Fibroblast of skin of back (primary cell): ENCODE measurements at regions not wholly inside any gene's neighbourhood (a gene's known extent, or its start where the extent isn't known, plus 50 kb on each side); places are given as distances from the start of the nearest gene placed in this dataset.
A peak's percentile ranks its signal among the peaks of the same experiment; 100 is the strongest.

Experiments
- DNase-seq: peaks from one replicate; pipeline ENCODE4 v3.0.0-alpha.2; 2013

- DNase-seq = no peak
Observed at GRCh38 chr3:68458581-68458980, 473.8 kb downstream of the TAFA4 start.

- DNase-seq = no peak
Observed at GRCh38 chr3:68448510-68449383, 483.6 kb downstream of the TAFA4 start.

GRCh38 chr3:68447885-68448284 is 484.5 kb downstream of the TAFA4 start:
- DNase-seq = no peak

- no peak for DNase-seq
Observed at GRCh38 chr3:68441054-68441453, 491.3 kb downstream of the TAFA4 start.

GRCh38 chr3:68436619-68437401 is 495.5 kb downstream of the TAFA4 start:
- no peak for DNase-seq

- DNase-seq = no peak
Observed at GRCh38 chr3:68428495-68428894, 503.9 kb downstream of the TAFA4 start.

- DNase-seq = no peak
Observed at GRCh38 chr3:68424796-68425460, 507.4 kb downstream of the TAFA4 start.

GRCh38 chr3:68408626-68409025 is 523.7 kb downstream of the TAFA4 start:
- no peak for DNase-seq

GRCh38 chr3:68403741-68404140 is 528.6 kb downstream of the TAFA4 start:
- no peak for DNase-seq

GRCh38 chr3:68402235-68402918 is 530.0 kb downstream of the TAFA4 start:
- no peak for DNase-seq

GRCh38 chr3:68378631-68379030 is 553.7 kb downstream of the TAFA4 start:
- DNase-seq = no peak

- DNase-seq = no peak
Observed at GRCh38 chr3:68373727-68374126, 558.6 kb downstream of the TAFA4 start.

- no peak for DNase-seq
Observed at GRCh38 chr3:68363796-68364195, 568.6 kb downstream of the TAFA4 start.

GRCh38 chr3:68360492-68360891 is 571.9 kb downstream of the TAFA4 start:
- no peak for DNase-seq

- no peak for DNase-seq
Observed at GRCh38 chr3:68345781-68346180, 586.6 kb downstream of the TAFA4 start.

GRCh38 chr3:68342426-68342825 is 589.9 kb downstream of the TAFA4 start:
- DNase-seq = no peak

GRCh38 chr3:68336042-68336441 is 596.3 kb downstream of the TAFA4 start:
- no peak for DNase-seq

- no peak for DNase-seq
Observed at GRCh38 chr3:68334367-68334986, 597.9 kb downstream of the TAFA4 start.

GRCh38 chr3:68328049-68328448 is 604.3 kb downstream of the TAFA4 start:
- no peak for DNase-seq

- DNase-seq = no peak
Observed at GRCh38 chr3:68315964-68316363, 616.4 kb downstream of the TAFA4 start.

GRCh38 chr3:68315546-68315945 is 616.8 kb downstream of the TAFA4 start:
- no peak for DNase-seq

GRCh38 chr3:68306571-68306970 is 625.8 kb downstream of the TAFA4 start:
- peak; percentile 6 for DNase-seq
